ENCODE measurements at regions not wholly inside any gene's neighbourhood (a gene's known extent, or its start where the extent isn't known, plus 50 kb on each side); places are given as distances from the start of the nearest gene placed in this dataset.
A peak's percentile ranks its signal among the peaks of the same experiment; 100 is the strongest.

GRCh38 chr6:19279273-19279684 lies 557.9 kb upstream of the ID4 start:
- DNase-seq = no peak

- DNase-seq = no peak
Observed at GRCh38 chr6:19287928-19288327, 549.2 kb upstream of the ID4 start.

- no peak for DNase-seq
Observed at GRCh38 chr6:19289457-19289856, 547.7 kb upstream of the ID4 start.

GRCh38 chr6:19297880-19298279 lies 539.3 kb upstream of the ID4 start:
- no peak for DNase-seq

- DNase-seq = no peak
Observed at GRCh38 chr6:19298421-19298820, 538.7 kb upstream of the ID4 start.

- no peak for DNase-seq
Observed at GRCh38 chr6:19299129-19299528, 538.0 kb upstream of the ID4 start.

GRCh38 chr6:19301980-19302379 lies 535.2 kb upstream of the ID4 start:
- DNase-seq = no peak

- DNase-seq = peak in 1 of 2 experiments; percentile 23
Observed at GRCh38 chr6:19303383-19303782, 533.8 kb upstream of the ID4 start.

- no peak for DNase-seq
Observed at GRCh38 chr6:19309661-19310060, 527.5 kb upstream of the ID4 start.

GRCh38 chr6:19311786-19312185 lies 525.4 kb upstream of the ID4 start:
- no peak for DNase-seq

- no peak for DNase-seq
Observed at GRCh38 chr6:19312241-19312978, 524.8 kb upstream of the ID4 start.

GRCh38 chr6:19317431-19317986 lies 519.7 kb upstream of the ID4 start:
- no peak for DNase-seq

- DNase-seq = no peak
Observed at GRCh38 chr6:19319005-19319404, 518.2 kb upstream of the ID4 start.

GRCh38 chr6:19320111-19320581 lies 517.0 kb upstream of the ID4 start:
- DNase-seq = no peak

- DNase-seq = no peak
Observed at GRCh38 chr6:19322691-19323485, 514.3 kb upstream of the ID4 start.

- no peak for DNase-seq
Observed at GRCh38 chr6:19324376-19324775, 512.8 kb upstream of the ID4 start.

GRCh38 chr6:19325335-19325789 lies 511.8 kb upstream of the ID4 start:
- no peak for DNase-seq

GRCh38 chr6:19327241-19327640 lies 509.9 kb upstream of the ID4 start:
- DNase-seq = no peak

- DNase-seq = no peak
Observed at GRCh38 chr6:19327661-19328060, 509.5 kb upstream of the ID4 start.

GRCh38 chr6:19329078-19329477 lies 508.1 kb upstream of the ID4 start:
- DNase-seq = no peak

- DNase-seq = no peak
Observed at GRCh38 chr6:19331089-19331488, 506.1 kb upstream of the ID4 start.

GRCh38 chr6:19332806-19333460 lies 504.2 kb upstream of the ID4 start:
- no peak for DNase-seq

- DNase-seq = no peak
Observed at GRCh38 chr6:19333936-19334335, 503.2 kb upstream of the ID4 start.
